H1 (cell line): ENCODE measurements at regions not wholly inside any gene's neighbourhood (a gene's known extent, or its start where the extent isn't known, plus 50 kb on each side); places are given as distances from the start of the nearest gene placed in this dataset.

Experiments
- CREB1 ChIP-seq: IDR thresholded peaks from 2 replicates; pipeline ENCODE4 v1.6.1; 2012; ENCODE audit warnings: inconsistent platforms
- CTCF ChIP-seq, 3 experiments: IDR thresholded peaks; 1 replicate in 2 of 3; 2 replicates in 1 of 3; pipeline versions ENCODE4 v1.5.1 to v1.6.1; 2011; ENCODE audit warnings: low read length in 3 of 3, mild to moderate bottlenecking in 3 of 3, inconsistent platforms in 2 of 3, low read depth in 1 of 3, moderate library complexity in 1 of 3; ENCODE audit not compliant: insufficient read depth in 1 of 3; ENCODE audit errors: control extremely low read depth in 1 of 3
- YY1 ChIP-seq: IDR thresholded peaks from 2 replicates; pipeline ENCODE4 v1.6.1; 2011; ENCODE audit warnings: low read depth, mild to moderate bottlenecking, low read length
- TF ChIP-seq, protein P1 (sequence below): IDR thresholded peaks from 2 replicates; pipeline ENCODE4 v1.6.1; 2012; ENCODE audit warnings: low read length, inconsistent platforms

- TF ChIP-seq CTCF (IDR thresholded peaks at IDR 0.05; ENCODE audit: control extremely low read depth in 1 of 3, insufficient read depth in 1 of 3, low read depth in 1 of 3, low read length in 3 of 3) = no peak
- no peak for TF ChIP-seq CREB1
- TF ChIP-seq, protein P1, sequence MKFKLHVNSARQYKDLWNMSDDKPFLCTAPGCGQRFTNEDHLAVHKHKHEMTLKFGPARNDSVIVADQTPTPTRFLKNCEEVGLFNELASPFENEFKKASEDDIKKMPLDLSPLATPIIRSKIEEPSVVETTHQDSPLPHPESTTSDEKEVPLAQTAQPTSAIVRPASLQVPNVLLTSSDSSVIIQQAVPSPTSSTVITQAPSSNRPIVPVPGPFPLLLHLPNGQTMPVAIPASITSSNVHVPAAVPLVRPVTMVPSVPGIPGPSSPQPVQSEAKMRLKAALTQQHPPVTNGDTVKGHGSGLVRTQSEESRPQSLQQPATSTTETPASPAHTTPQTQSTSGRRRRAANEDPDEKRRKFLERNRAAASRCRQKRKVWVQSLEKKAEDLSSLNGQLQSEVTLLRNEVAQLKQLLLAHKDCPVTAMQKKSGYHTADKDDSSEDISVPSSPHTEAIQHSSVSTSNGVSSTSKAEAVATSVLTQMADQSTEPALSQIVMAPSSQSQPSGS = no peak
- TF ChIP-seq YY1 = no peak
Observed at GRCh38 chr18:7366597-7366996, 135.7 kb downstream of the LRRC30 start (continued).
